NAMALWA (cell line): ENCODE measurements at regions not wholly inside any gene's neighbourhood (a gene's known extent, or its start where the extent isn't known, plus 50 kb on each side); places are given as distances from the start of the nearest gene placed in this dataset.

Experiments
- DNase-seq: peaks from one replicate; pipeline ENCODE4 v3.0.0-alpha.2; 2015; ENCODE audit warnings: low spot score

GRCh38 chr11:110830344-110830743, 118.1 kb upstream of the ARHGAP20 start:
- no peak for DNase-seq

DNA sequence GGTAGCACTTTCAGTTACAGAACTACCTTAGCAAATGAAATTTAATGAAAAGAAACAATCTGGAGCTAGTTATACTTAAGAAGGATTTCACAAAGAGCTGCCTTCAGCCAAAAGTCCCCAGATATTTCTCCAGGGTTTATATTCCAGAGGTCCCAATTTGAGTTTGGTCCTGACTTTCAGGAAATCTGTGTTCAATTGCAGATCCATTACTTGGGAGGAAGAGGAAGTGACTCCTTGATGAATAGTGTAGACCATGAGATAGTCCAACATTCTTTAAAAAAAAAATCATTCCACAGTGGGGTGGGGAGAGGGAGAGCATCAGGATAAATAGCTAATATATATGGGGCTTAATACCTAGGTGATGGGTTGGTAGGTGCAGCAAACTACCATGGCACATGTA, 117.6 kb upstream of the ARHGAP20 start:
- no peak for DNase-seq

DNA sequence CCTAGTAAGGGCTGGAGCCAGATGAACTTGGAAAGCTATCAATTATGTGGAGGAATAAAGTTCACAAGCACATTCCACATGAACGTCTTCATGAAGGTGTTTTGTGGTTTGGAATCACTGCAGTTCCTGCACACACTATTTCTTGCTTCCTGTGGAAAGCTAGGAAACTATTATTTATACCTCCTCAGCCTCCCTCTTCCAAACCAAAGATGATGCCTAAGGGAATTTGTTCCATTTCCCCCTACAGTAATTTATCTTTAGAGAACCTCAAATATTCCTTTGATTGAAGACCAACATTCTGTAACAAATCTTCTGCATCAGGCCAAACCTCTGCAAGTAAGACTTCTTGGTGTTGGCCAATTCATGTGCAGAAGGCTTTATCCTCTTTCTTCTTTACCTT, 115.8 kb upstream of the ARHGAP20 start:
- no peak for DNase-seq

GRCh38 chr11:110827276-110827675, 115.0 kb upstream of the ARHGAP20 start:
- DNase-seq: no peak

GRCh38 chr11:110824912-110825620, 112.8 kb upstream of the ARHGAP20 start:
- no peak for DNase-seq

DNA sequence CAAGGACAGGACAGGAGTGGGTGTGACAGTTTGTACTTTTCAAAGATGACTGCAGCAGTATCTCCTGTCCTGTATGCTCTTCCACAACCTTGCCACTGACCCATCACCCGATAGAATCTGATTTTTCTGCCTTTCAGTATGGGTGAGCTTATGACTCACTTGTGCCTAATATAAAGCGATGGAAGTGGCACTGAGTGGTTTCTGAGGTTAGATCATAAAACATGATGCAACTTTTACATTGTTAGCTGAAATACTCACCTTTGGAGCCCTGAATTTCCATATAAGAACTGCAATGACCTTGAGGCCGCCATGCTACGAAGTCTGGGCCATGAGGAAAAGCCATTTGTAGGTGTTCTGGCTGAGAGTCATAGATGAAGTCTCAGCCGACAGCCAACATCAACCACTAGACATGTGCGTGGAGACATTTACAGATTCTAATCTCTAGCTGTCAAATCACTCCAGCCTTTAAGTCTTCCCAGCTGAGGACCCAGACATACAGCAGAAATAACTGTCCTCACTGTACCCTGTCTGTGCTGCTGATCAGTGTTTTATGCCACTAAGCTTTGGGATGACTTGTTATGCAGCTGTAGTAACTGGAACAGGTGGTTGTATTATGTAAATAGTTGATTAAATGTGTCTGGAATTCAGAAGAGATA, 105.9 kb upstream of the ARHGAP20 start:
- DNase-seq: no peak

- peak; percentile 11 for DNase-seq
Observed at GRCh38 chr11:110812086-110812733, 100.0 kb upstream of the ARHGAP20 start.

DNA sequence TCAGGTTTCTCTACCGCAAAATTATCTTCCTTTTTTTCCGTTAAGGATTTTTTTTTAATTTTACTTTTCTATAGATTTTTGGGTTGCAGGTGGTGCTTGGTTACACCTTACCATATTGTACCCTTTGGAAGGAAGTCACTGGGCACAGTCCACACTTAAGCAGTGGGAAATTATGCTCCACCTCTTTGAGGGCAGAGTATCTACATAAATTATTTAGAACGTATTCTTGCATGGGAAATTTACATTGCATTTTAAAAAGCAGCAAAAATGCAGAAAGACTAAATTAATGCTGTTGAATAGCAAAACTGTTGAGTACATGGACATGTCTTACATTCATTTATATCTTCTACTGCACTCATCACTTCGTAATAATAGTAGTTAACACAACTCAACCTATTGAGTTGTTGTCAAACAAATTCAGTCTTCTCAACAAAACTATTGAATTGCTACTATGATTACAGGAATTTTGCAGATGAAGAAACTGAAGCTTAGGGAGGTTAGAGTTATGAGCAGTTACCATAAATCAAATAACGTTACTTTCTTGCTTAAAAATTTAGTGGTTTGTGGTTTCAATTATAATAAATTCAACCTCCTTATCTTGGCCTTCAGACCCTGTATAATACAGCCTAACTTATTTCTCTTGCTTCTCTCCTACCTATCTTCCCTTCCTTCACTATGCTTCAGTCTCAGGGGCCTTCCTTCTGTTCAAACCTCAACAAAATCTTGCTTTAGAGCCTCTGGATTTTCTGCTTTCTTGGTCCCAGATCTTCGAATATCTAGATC, 97.4 kb upstream of the ARHGAP20 start:
- DNase-seq: no peak

DNA sequence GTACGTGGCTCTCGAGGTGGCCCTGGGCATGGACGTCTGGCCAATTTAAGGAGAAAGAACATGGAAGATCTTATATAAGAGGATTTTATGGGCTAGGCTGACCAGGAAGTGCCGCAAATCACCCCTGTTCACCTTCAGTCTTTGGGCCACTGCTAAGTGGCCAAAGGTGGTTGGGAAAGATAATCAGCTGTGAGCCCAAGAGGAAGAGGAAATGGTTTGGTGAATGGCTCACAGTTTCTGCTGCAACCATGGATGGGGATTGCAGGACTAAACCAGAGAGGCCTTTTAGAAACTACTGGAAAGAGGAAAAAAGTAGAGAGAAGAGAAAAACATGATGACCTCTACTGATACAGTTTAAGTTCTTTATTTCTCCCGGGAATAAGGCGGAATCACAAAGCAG, 96.0 kb upstream of the ARHGAP20 start:
- no peak for DNase-seq

- no peak for DNase-seq
Observed at GRCh38 chr11:110807801-110808200, 95.6 kb upstream of the ARHGAP20 start.

- no peak for DNase-seq
Observed at GRCh38 chr11:110805756-110806155, 93.5 kb upstream of the ARHGAP20 start.

GRCh38 chr11:110802162-110802561, 89.9 kb upstream of the ARHGAP20 start:
- DNase-seq: no peak

- DNase-seq: no peak
Observed at GRCh38 chr11:110801328-110801727, 89.1 kb upstream of the ARHGAP20 start.

DNA sequence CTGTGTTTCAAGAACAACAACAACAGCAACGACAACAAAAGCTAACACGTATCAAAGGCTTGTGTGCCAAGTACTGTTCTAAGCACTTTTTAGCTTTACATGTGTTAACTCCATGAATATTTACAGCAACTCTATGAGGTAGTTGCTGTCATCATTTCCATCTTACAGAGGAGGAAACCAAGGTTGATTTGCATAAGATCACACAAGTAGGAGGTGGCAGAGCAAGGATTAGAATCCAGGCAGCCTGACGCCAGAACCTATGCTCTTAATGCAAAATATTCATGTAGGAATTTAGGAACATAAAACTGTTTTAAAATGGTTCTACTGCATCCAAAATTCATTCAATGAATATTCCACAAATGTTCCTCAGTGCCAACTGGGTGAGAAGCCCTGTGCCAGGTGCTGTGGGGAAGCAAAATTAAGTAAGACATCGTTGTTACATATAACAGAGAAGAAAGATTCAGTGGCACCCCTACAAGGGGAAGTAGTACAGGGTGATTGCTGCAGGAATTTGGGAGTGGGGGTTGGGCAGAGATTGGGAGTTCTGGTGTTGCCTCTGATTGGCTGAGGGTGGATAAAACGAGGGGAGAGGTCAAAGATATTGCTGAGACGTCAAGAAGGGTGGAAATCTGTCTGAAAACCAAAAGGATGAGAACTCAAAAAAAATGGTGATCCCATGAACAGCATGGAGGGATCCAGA, 86.1 kb upstream of the ARHGAP20 start:
- peak; percentile 20 for DNase-seq

- peak; percentile 21 for DNase-seq
Observed at GRCh38 chr11:110797453-110797852, 85.2 kb upstream of the ARHGAP20 start.

DNA sequence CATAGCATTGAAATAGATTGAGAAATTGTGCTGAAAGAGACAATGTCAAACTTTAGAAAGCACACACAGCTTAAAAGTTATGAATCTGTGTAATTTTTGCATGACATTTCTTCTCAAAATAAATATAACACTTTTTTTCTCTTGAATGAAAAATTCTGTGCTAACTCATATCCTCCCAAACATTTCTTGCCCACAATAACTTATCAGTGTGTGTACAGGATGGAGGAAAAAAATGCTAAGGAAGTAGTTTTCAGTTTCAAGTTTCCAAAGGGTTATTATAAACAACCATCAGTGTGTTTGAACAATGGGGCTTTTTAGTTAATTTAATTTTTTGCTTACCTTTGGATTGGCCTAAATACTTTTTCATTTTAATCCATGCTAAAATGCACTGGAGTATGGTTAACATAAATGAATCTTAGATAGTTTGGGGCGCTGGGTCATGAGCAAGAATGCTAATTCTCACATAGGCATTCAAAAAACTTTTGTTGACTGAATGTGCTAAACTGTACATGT, 82.9 kb upstream of the ARHGAP20 start:
- DNase-seq: no peak

DNA sequence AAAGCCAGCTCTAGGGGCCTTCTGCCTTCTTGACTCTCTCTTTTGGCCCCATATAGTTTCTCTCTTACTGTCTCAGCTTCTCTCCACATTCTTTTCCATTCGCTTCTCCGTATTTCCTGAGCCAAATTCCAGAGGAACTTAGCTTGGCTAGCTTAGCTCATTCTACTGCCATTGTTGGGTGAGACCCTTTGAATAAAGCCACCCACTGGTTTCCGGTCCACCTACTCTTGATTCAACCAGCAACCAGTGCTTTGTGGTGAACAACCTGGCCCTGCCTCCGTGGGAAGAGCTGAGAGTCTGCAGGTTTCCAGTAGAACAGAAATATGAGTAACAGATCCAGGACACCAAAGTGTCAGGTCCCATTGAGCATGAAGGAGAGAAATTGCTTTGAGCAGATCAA, 81.3 kb upstream of the ARHGAP20 start:
- DNase-seq: no peak

DNA sequence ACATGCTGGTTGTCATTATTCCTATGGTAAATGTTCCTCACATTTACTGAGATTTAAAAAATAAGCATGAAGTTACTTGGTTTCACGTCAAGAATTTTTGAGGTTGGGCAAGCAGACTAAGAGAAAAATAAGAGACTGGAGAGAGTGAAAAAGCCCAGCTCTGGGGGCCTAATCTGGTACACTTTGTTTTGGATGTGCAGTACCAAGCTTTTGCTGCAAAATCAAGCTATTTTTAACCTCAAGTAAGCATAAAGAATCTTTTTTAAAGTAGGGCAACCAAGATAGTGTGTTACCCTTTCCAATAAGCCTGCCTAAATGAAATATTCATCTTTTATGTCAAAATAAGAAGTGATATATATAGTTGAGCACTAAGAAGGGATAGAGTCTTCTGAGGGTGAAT, 79.4 kb upstream of the ARHGAP20 start:
- no peak for DNase-seq

DNA sequence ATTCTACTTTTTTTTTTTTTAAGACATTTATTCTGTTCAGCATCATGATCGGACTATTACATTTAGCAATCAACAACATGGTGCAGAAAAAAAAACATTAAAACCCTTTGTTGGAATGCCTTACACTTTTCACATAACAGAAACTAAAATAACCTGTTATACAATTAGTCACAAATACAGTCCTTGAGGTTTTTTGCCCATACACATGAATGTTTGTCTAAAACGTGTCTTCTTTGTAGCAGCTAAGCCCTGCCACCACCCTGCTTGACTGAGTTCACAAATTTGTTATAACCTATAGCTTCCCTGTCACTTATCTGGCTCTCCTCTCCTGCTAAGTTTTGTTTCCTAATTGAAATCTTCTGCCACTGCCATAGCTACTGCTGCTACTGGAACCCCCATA, 75.4 kb upstream of the ARHGAP20 start:
- no peak for DNase-seq

- DNase-seq: no peak
Observed at GRCh38 chr11:110786226-110786902, 74.1 kb upstream of the ARHGAP20 start.

GRCh38 chr11:110785398-110785797, 73.2 kb upstream of the ARHGAP20 start:
- no peak for DNase-seq
